ENCODE measurements at regions not wholly inside any gene's neighbourhood (a gene's known extent, or its start where the extent isn't known, plus 50 kb on each side); places are given as distances from the start of the nearest gene placed in this dataset.

DNA sequence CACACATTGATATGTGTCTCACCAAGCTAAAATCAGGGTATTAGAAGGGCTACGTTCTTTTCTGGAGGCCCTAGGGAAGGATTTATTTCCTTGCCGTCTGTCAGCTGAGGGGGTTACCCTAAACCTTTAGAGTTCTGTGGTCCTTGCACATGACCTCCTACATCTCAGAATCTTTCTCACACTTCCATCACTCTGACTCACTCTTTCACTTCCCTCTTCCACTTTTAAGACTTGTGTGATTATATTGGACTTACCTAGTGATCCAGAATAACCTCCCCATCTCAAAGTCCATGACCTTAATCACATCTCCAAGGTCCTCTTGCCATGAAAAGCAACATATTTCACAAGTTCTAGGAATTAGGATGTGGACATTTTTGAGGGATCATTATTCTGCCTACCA lies 53.6 kb upstream of the FUNDC1 start (continued):
- no peak for TF ChIP-seq ZNF770 (CRISPR knock-in tag; IDR thresholded peaks at IDR 0.05)
- no peak for TF ChIP-seq SRSF1 (optimal IDR thresholded peaks at IDR 0.05; ENCODE audit: low read depth, low read length)
- no peak for TF ChIP-seq CBFB (CRISPR knock-in tag; IDR thresholded peaks at IDR 0.05)
- TF ChIP-seq ZNF33B (CRISPR knock-in tag; IDR thresholded peaks at IDR 0.05) = no peak
- no peak for TF ChIP-seq NCOA1 (CRISPR knock-in tag; IDR thresholded peaks at IDR 0.05)
- TF ChIP-seq, protein P1, sequence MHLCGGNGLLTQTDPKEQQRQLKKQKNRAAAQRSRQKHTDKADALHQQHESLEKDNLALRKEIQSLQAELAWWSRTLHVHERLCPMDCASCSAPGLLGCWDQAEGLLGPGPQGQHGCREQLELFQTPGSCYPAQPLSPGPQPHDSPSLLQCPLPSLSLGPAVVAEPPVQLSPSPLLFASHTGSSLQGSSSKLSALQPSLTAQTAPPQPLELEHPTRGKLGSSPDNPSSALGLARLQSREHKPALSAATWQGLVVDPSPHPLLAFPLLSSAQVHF (CRISPR knock-in tag; IDR thresholded peaks at IDR 0.05) = no peak
- TF ChIP-seq ZHX1 (CRISPR knock-in tag; IDR thresholded peaks at IDR 0.05; ENCODE audit: low read depth) = no peak
- TF ChIP-seq, protein P2, sequence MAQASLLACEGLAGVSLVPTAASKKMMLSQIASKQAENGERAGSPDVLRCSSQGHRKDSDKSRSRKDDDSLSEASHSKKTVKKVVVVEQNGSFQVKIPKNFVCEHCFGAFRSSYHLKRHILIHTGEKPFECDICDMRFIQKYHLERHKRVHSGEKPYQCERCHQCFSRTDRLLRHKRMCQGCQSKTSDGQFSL (CRISPR knock-in tag; IDR thresholded peaks at IDR 0.05) = no peak
- TF ChIP-seq ZNF282 (IDR thresholded peaks at IDR 0.05; ENCODE audit: partially characterized antibody) = no peak
- no peak for TF ChIP-seq DRAP1 (CRISPR knock-in tag; IDR thresholded peaks at IDR 0.05)
- no peak for TF ChIP-seq ARID5B (CRISPR knock-in tag; IDR thresholded peaks at IDR 0.05)
- TF ChIP-seq TEAD2 (CRISPR knock-in tag; IDR thresholded peaks at IDR 0.05) = no peak
- TF ChIP-seq, protein P3, sequence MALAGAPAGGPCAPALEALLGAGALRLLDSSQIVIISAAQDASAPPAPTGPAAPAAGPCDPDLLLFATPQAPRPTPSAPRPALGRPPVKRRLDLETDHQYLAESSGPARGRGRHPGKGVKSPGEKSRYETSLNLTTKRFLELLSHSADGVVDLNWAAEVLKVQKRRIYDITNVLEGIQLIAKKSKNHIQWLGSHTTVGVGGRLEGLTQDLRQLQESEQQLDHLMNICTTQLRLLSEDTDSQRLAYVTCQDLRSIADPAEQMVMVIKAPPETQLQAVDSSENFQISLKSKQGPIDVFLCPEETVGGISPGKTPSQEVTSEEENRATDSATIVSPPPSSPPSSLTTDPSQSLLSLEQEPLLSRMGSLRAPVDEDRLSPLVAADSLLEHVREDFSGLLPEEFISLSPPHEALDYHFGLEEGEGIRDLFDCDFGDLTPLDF (CRISPR knock-in tag; IDR thresholded peaks at IDR 0.05) = no peak
- no peak for TF ChIP-seq GATA4 (IDR thresholded peaks at IDR 0.05; ENCODE audit: borderline replicate concordance, low read depth)

All from HepG2 (cell line).